ENCODE measurements at regions not wholly inside any gene's neighbourhood (a gene's known extent, or its start where the extent isn't known, plus 50 kb on each side); places are given as distances from the start of the nearest gene placed in this dataset.
"Not testable (repeated sequence)": the region's sequence is repeated elsewhere in the genome, so short reads cannot be mapped to it uniquely, and the experiment has no call there.

DNA sequence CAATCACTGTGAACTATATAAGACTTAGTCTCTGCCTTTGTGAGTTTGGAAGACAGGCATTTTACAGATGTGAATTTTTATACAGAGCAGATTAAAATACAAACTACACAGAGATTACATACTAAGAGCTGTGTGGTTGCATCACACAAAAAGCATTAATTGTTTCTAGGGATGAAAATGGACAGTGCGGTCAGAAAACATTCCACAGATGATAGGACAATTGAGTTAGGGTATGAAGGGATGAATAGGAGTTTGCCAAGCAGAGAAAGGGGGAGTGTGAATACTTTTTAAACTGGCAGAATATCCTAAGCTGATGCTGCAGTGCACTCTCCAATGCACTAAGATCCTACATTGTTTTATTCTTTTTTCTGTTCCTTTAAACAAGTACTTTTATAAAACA is 345.8 kb downstream of the VRK1 start:
- CTCF ChIA-PET: no interaction called here
- no peak for DNase-seq (ENCODE audit: extremely low spot score)
- POLR2A ChIA-PET: no interaction called here
- TF ChIP-seq, protein P1, sequence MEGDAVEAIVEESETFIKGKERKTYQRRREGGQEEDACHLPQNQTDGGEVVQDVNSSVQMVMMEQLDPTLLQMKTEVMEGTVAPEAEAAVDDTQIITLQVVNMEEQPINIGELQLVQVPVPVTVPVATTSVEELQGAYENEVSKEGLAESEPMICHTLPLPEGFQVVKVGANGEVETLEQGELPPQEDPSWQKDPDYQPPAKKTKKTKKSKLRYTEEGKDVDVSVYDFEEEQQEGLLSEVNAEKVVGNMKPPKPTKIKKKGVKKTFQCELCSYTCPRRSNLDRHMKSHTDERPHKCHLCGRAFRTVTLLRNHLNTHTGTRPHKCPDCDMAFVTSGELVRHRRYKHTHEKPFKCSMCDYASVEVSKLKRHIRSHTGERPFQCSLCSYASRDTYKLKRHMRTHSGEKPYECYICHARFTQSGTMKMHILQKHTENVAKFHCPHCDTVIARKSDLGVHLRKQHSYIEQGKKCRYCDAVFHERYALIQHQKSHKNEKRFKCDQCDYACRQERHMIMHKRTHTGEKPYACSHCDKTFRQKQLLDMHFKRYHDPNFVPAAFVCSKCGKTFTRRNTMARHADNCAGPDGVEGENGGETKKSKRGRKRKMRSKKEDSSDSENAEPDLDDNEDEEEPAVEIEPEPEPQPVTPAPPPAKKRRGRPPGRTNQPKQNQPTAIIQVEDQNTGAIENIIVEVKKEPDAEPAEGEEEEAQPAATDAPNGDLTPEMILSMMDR (IDR thresholded peaks at IDR 0.05; ENCODE audit: control extremely low read depth, extremely low read depth, low read depth, missing control alignments): no peak

DNA sequence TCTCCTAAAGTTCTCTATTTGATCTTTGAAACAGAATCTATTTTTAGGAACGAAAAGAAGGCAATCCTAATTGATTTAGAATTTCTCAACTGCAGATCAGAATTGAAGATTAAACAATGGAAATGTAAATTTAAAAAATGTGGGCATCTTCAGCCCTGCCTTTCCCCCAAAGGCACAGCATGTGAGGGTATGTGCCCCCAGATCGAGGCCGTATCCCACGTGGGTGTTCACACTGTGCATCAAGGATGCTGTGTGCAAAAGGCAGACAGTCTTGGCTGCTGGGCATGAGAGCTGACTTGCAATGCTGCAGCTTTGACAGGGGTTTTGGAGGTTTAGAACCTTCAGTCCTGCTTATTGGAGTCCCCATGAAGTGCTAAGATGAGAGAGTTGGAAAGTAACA is 346.3 kb downstream of the VRK1 start:
- ChIA-PET POLR2A (no interaction called here), CTCF (no interaction called here)
- TF ChIP-seq, protein P1 (IDR thresholded peaks at IDR 0.05; ENCODE audit: control extremely low read depth, extremely low read depth, low read depth, missing control alignments): no peak
- DNase-seq (ENCODE audit: extremely low spot score): no peak

DNA sequence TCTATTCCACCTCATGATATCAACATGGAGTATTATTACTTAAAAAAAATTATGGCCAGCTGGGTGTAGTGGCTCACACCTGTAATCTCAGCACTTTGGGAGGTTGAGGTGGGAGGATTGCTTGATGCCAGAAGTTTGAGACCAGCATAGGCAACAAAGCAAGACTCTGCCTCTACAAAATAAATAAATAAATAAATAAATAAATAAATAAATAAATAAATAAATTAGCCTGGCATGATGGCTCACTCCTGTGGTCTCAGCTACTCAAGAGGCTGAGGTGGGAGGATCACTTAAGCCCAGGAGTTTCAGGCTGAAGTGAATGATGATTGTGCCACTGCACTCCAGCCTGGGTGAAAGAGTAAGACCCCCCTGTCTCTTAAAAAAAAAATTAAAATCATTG is 350.8 kb downstream of the VRK1 start:
- POLR2A ChIA-PET; CTCF ChIA-PET; DNase-seq (ENCODE audit: extremely low spot score): not testable (repeated sequence)

DNA sequence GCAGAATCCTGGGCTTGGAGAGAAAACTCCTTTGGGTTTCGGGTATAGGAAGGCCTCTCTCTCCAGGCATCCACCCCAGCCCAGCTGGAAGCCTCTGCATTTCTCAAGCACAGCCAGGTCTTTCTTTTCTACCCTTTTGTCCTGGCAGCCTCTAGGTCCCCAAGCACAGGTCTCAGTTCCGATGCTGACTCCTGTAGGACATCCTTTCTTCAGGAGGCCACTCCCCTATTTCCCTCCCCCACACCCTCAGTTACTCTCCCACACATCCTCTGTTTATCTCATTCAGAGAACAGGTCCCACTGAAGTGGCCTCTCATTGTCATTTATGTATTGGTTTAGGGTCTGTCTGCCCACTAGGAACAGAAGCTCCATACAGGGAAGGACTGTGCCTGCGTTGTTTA is 352.6 kb downstream of the VRK1 start:
- CTCF ChIA-PET: interaction anchor here (0.7 kb wide), 1 partner anchor 10 kb away, joined by 3 read pairs; no protein-coding TSS in a partner anchor
- TF ChIP-seq, protein P1 (IDR thresholded peaks at IDR 0.05; ENCODE audit: control extremely low read depth, extremely low read depth, low read depth, missing control alignments): no peak
- no peak for DNase-seq (ENCODE audit: extremely low spot score)
- POLR2A ChIA-PET: no interaction called here

DNA sequence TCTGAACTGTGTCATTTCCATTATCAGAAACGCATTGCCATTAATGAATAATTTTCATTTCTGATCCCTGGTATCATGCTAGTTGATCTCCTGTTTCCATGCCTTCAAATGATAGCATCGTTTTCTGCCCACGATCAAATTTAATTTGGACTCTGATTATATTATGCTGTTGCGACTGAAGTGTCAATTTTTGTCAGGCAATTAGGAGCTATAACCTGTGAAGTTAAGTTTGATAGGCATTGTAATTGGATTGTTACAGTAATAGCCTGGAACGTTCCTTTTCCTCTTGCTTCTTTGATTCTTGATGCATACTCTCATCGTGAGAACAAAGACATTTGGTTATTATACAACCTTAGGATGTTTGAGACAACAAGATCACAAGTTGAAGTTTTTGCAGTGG is 356.3 kb downstream of the VRK1 start:
- ChIA-PET CTCF (no interaction called here), POLR2A (no interaction called here)
- no peak for DNase-seq (ENCODE audit: extremely low spot score)
- TF ChIP-seq, protein P1 (IDR thresholded peaks at IDR 0.05; ENCODE audit: control extremely low read depth, extremely low read depth, low read depth, missing control alignments): no peak

DNA sequence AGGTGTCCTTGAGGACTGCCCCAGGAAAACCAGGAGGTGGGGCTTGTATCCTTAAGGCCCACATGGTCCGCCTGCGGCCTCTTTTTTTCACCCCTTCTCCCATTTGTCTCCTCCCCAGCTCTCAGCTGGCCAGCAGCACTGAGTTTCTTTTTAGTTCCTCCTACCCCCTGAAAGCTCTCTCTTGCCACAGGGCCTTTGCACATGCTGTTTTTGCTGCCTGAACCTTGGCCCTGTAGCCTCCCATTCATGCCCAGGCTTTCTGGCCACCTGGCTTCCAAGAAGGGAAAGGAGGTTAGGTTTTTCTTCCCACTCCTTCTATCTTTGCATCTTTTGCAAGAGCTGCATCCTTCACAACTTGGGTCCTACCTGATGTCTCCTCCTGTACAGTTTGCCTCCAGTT is 358.1 kb downstream of the VRK1 start:
- DNase-seq (ENCODE audit: extremely low spot score): no peak
- TF ChIP-seq, protein P1 (IDR thresholded peaks at IDR 0.05; ENCODE audit: control extremely low read depth, extremely low read depth, low read depth, missing control alignments): no peak
- CTCF ChIA-PET: no interaction called here
- POLR2A ChIA-PET: no interaction called here

DNA sequence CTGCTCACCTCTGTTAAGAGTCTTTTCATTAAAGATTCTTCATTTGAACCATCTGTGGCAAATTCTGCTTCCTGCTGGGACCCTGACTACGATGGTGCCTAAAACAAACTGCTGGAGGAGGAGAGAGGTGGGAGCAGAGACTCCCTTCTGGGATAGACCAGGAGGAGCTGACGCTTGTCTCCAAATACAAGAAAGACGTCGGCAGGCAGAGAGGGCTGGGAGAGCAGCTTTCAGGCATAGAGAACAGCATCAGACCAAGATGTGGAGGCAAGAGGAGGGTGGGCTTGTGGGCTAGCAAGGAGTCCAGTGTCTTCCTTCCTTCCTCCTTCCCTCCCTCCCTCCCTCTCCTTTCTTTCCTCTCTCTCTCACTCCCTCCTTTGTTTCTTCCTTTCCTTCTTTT is 358.6 kb downstream of the VRK1 start:
- DNase-seq (ENCODE audit: extremely low spot score): no peak
- ChIA-PET CTCF (no interaction called here), POLR2A (no interaction called here)
- TF ChIP-seq, protein P1 (IDR thresholded peaks at IDR 0.05; ENCODE audit: control extremely low read depth, extremely low read depth, low read depth, missing control alignments): no peak
